ENCODE measurements at regions not wholly inside any gene's neighbourhood (a gene's known extent, or its start where the extent isn't known, plus 50 kb on each side); places are given as distances from the start of the nearest gene placed in this dataset.

GRCh38 chr11:30705913-30706675, 119.9 kb upstream of the MPPED2 start:
- H2AFZ ChIP-seq (ENCODE audit: low read length): no peak overlapping the region
- TF ChIP-seq EZH2 (optimal IDR thresholded peaks at IDR 0.05; ENCODE audit: low read depth, low read length) (no peak), CTCF (IDR thresholded peaks at IDR 0.05; ENCODE audit: low read length) (no peak), EZH2phosphoT487 (IDR thresholded peaks at IDR 0.05; ENCODE audit: low read length) (no peak)
- no peaks in the 10 kb centered on the region for H3K9me3 ChIP-seq (replicated peaks; ENCODE audit: insufficient read depth, low read length)
- no peak overlapping the region for H3K9ac ChIP-seq (ENCODE audit: low read length)
- H3K9me2 ChIP-seq (replicated peaks; ENCODE audit: insufficient read depth, low read length): no peaks in the 10 kb centered on the region
- no peak overlapping the region for H3K4me3 ChIP-seq (ENCODE audit: low read length)
- H4K20me1 ChIP-seq (ENCODE audit: insufficient read depth, low read length): no peaks in the 10 kb centered on the region
- H3K27me3 ChIP-seq (replicated peaks; ENCODE audit: insufficient read depth, low read length): no peaks in the 10 kb centered on the region
- no peaks in the 10 kb centered on the region for H3K4me1 ChIP-seq (ENCODE audit: low read length)
- no peak overlapping the region for H3K27ac ChIP-seq (ENCODE audit: low read length)
- DNase-seq: no peak
- no peaks in the 10 kb centered on the region for H3K36me3 ChIP-seq (replicated peaks; ENCODE audit: insufficient read depth, low read length)
- no peaks in the 10 kb centered on the region for H3F3A ChIP-seq (ENCODE audit: insufficient read depth, low read length)
- H3K4me2 ChIP-seq (ENCODE audit: low read depth, low read length): no peak overlapping the region
- H3K79me2 ChIP-seq (ENCODE audit: low read length): no peaks in the 10 kb centered on the region

GRCh38 chr11:30698425-30698824, 112.3 kb upstream of the MPPED2 start:
- no peak overlapping the region for H3K4me3 ChIP-seq (ENCODE audit: low read length)
- H3F3A ChIP-seq (ENCODE audit: insufficient read depth, low read length): no peaks in the 10 kb centered on the region
- no peak overlapping the region for H2AFZ ChIP-seq (ENCODE audit: low read length)
- no peaks in the 10 kb centered on the region for H3K79me2 ChIP-seq (ENCODE audit: low read length)
- no peak overlapping the region for H3K27ac ChIP-seq (ENCODE audit: low read length)
- DNase-seq: no peak
- H3K9me2 ChIP-seq (replicated peaks; ENCODE audit: insufficient read depth, low read length): no peaks in the 10 kb centered on the region
- no peak overlapping the region for H3K9ac ChIP-seq (ENCODE audit: low read length)
- H3K9me3 ChIP-seq (replicated peaks; ENCODE audit: insufficient read depth, low read length): no peaks in the 10 kb centered on the region
- TF ChIP-seq EZH2 (optimal IDR thresholded peaks at IDR 0.05; ENCODE audit: low read depth, low read length): no peak
- TF ChIP-seq CTCF (IDR thresholded peaks at IDR 0.05; ENCODE audit: low read length): no peak
- TF ChIP-seq EZH2phosphoT487 (IDR thresholded peaks at IDR 0.05; ENCODE audit: low read length): no peak
- H3K4me2 ChIP-seq (ENCODE audit: low read depth, low read length): no peak overlapping the region
- no peaks in the 10 kb centered on the region for H3K36me3 ChIP-seq (replicated peaks; ENCODE audit: insufficient read depth, low read length)
- H3K4me1 ChIP-seq (ENCODE audit: low read length): no peaks in the 10 kb centered on the region
- no peaks in the 10 kb centered on the region for H3K27me3 ChIP-seq (replicated peaks; ENCODE audit: insufficient read depth, low read length)
- H4K20me1 ChIP-seq (ENCODE audit: insufficient read depth, low read length): no peaks in the 10 kb centered on the region

- no peaks in the 10 kb centered on the region for H3F3A ChIP-seq (ENCODE audit: insufficient read depth, low read length)
- no peak overlapping the region for H3K27ac ChIP-seq (ENCODE audit: low read length)
- no peak overlapping the region for H3K4me3 ChIP-seq (ENCODE audit: low read length)
- no peaks in the 10 kb centered on the region for H3K36me3 ChIP-seq (replicated peaks; ENCODE audit: insufficient read depth, low read length)
- H3K27me3 ChIP-seq (replicated peaks; ENCODE audit: insufficient read depth, low read length): no peaks in the 10 kb centered on the region
- H3K79me2 ChIP-seq (ENCODE audit: low read length): no peaks in the 10 kb centered on the region
- no peak overlapping the region for H2AFZ ChIP-seq (ENCODE audit: low read length)
- no peaks in the 10 kb centered on the region for H4K20me1 ChIP-seq (ENCODE audit: insufficient read depth, low read length)
- TF ChIP-seq EZH2phosphoT487 (IDR thresholded peaks at IDR 0.05; ENCODE audit: low read length) (no peak), CTCF (IDR thresholded peaks at IDR 0.05; ENCODE audit: low read length) (no peak), EZH2 (optimal IDR thresholded peaks at IDR 0.05; ENCODE audit: low read depth, low read length) (no peak)
- no peak overlapping the region for H3K4me2 ChIP-seq (ENCODE audit: low read depth, low read length)
- no peaks in the 10 kb centered on the region for H3K9me2 ChIP-seq (replicated peaks; ENCODE audit: insufficient read depth, low read length)
- no peak for DNase-seq
- no peak overlapping the region for H3K9ac ChIP-seq (ENCODE audit: low read length)
- no peaks in the 10 kb centered on the region for H3K9me3 ChIP-seq (replicated peaks; ENCODE audit: insufficient read depth, low read length)
- H3K4me1 ChIP-seq (ENCODE audit: low read length): no peaks in the 10 kb centered on the region
Observed at GRCh38 chr11:30697032-30697431, 110.9 kb upstream of the MPPED2 start.

Data from MM.1S (cell line).